Fibroblast of gingiva (primary cell): ENCODE measurements at regions not wholly inside any gene's neighbourhood (a gene's known extent, or its start where the extent isn't known, plus 50 kb on each side); places are given as distances from the start of the nearest gene placed in this dataset.

ENCODE experiments used
- DNase-seq: peaks from one replicate; pipeline ENCODE4 v3.0.0-alpha.2; 2011; ENCODE audit warnings: low read depth

DNA sequence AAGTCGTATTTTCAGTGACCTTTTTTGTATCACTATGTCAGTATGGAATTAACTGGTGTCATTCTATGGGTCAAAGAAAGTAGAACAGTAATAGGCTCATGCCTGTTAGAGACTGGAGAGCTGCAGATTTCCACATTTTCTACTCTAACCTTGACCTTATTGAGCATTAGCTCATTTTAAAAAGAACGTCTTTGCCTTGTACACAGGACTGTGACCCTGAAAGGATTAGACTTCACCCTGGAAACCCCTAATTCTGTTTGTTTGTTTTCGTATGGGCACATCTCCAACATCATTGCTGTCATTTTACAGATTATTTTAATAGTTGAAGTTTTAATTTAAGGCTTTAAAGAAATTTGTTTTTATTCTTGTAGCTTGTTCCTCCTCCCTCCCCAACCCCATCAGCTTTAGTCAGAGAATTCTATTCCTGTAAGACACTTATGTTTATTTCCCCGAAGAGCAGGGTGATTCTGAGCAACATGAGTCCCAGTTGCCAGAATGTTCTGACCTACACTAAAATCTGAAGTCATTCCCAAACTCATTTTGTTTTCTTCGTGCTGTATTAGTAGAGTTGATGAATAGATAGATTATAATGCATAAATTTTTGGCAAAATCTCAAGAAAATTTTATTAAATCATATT lies 451.3 kb downstream of the FOXG1 start:
- peak; percentile 47 for DNase-seq

GRCh38 chr14:29220072-29220471 lies 453.5 kb downstream of the FOXG1 start:
- no peak for DNase-seq

DNA sequence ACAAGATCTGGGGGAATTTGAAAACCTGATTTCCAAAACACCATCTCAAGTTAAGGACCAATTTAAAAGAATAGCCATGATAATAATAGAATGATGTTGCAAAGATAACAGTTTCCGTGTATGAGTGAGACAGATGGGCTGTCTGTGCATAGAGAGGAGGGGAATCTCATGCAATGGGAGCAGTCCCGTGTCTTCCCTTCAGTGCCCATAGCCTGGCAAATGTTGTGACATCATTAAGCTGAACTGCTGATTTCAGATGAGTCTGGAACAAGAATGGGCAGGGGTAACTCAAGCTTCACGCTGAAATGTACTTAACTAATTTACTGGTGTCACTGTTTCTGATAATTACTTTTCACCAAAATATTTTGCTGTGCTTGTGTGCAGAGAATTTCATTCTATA lies 454.0 kb downstream of the FOXG1 start:
- no peak for DNase-seq

GRCh38 chr14:29222006-29222405 lies 455.4 kb downstream of the FOXG1 start:
- no peak for DNase-seq

GRCh38 chr14:29222671-29223268 lies 456.2 kb downstream of the FOXG1 start:
- DNase-seq, result peak; percentile 66

- no peak for DNase-seq
Measured at GRCh38 chr14:29223947-29224346, 457.4 kb downstream of the FOXG1 start.

- DNase-seq, result peak; percentile 8
Measured at GRCh38 chr14:29227631-29228030, 461.0 kb downstream of the FOXG1 start.

- no peak for DNase-seq
Measured at GRCh38 chr14:29232153-29232552, 465.6 kb downstream of the FOXG1 start.

DNA sequence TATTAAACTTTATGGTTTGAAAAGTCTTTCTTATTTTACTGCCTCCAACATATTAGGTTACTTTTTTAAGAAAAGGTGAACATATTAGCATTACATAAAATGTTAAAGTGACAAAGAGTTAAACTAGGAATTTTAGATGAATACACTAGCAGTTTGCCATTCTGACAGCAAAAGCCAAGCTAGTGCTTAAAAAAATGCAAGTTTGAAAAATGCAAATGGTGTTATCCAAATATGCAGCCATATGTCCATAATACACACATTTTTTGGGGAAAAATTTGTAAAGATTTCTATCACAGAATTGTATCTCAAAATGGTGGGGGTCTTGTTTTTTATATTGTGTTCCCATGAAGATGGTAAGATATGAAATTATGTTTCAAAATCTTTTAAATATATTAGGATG lies 466.1 kb downstream of the FOXG1 start:
- no peak for DNase-seq

- DNase-seq, result no peak
Measured at GRCh38 chr14:29233188-29233587, 466.6 kb downstream of the FOXG1 start.

DNA sequence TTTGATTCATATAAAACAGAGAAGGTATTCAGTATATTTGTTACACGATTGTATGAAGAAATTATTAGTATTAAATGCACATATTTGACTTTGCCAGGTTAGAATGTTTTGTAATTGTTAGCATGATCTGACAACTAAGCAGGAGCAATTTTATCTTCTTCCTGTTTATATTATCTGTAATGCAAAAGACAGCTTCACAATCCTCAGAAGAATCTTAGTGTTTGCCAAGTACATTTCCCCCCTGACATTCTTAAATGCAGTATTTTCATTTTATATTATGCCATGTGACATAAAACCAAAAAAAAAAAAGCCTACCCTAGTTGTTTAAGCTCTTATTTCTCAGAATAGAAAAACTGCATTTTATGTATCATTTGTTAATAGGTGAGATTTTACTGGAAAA lies 469.4 kb downstream of the FOXG1 start:
- peak; percentile 51 for DNase-seq

- no peak for DNase-seq
Measured at GRCh38 chr14:29236401-29236800, 469.8 kb downstream of the FOXG1 start.

DNA sequence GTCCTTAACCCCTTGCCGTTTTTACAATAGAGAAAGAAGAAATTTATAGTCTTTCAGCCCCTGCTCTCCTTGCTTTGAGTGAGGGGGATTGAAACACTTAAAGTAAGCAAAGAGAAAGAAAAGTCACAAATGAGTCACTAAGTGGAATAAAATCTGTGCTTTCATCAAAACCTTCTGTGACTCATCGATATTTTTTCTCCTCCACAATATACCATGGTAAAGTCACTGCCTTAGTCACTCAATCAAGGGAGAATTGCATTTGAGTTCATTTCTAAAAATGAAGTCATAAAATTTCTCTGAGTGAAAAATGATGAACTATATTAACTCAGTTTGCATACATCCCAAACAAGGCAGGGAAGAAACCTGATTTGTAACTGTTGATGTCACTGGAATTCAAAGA lies 470.3 kb downstream of the FOXG1 start:
- peak; percentile 63 for DNase-seq

- DNase-seq, result peak; percentile 73
Measured at GRCh38 chr14:29240066-29240465, 473.5 kb downstream of the FOXG1 start.

DNA sequence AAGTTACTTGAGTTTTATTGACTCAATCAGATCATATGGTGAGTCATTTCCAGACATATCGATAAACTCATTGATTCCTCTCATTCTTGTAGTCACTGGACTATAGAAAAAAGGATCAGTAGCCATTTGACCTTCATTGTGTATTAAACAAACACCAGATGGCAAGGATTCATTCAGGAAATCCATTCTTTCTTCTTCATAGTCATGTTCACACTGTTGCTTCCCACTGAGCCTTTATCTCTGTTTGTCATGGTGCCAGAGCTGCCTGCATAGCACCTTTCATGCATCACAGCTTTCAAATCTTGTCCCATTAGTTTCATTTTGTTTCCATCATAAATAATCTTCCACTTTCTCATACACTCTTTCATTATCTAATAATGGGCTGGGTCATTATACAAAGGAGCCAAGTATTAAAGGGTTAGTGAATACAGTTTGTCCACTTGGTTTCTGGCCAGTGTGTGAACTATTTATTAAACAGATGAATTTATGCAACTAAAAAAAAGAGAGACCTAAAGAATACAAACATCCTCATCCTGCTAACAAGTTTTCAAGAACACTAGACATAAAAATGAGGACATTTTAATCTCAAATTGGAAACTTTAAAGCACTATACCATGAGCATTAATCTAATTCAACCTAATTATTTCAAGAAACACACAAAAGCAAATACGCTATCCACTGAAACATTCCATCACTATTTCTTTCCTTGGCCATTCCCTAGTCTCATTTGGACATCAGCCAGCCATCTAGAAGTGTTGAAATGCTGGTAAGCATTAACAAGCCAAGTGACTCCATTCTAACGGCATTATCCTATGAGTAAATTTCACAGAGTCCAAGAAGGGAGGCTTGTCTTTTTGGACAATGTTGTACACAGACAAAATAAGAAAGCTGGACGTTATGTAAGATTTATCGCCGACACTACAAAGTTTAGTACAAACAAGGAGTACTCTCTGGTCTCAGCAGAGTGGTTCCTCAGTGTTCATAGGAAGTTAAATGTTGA lies 476.5 kb downstream of the FOXG1 start:
- DNase-seq, result peak; percentile 32

- DNase-seq, result no peak
Measured at GRCh38 chr14:29255692-29256091, 489.1 kb downstream of the FOXG1 start.

- no peak for DNase-seq
Measured at GRCh38 chr14:29262979-29263378, 496.4 kb downstream of the FOXG1 start.

DNA sequence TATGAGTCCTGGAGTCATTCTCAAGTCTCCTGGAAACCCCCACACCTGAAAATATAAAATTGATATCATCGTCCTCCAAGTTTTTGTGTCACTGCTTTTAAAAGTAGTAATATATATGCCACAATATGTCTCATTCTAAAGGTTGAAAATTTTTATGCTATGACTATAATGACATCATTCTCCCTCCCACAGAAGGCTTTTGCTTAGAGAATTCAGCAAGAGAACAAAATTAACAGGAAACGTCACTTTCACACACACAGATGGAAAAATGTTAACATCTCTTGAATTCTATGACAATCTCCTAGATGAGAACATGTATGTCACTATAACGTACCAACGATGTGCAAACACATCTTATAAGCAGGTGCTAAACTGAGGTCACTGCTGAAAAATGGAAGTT lies 498.3 kb downstream of the FOXG1 start:
- DNase-seq, result no peak

GRCh38 chr14:29265852-29266251 lies 499.3 kb downstream of the FOXG1 start:
- DNase-seq, result no peak

GRCh38 chr14:29271669-29272068 lies 505.1 kb downstream of the FOXG1 start:
- DNase-seq, result no peak

- DNase-seq, result no peak
Measured at GRCh38 chr14:29273513-29273912, 506.9 kb downstream of the FOXG1 start.

GRCh38 chr14:29274890-29275596 lies 508.5 kb downstream of the FOXG1 start:
- DNase-seq, result no peak
